ENCODE measurements at regions not wholly inside any gene's neighbourhood (a gene's known extent, or its start where the extent isn't known, plus 50 kb on each side); places are given as distances from the start of the nearest gene placed in this dataset.
"Not testable (repeated sequence)": the region's sequence is repeated elsewhere in the genome, so short reads cannot be mapped to it uniquely, and the experiment has no call there.

- DNase-seq (ENCODE audit: low spot score) = no peak
- no peak for ATAC-seq
Measured at GRCh38 chr11:38191101-38191500, 1593.1 kb upstream of the RAG2 start.

GRCh38 chr11:38182126-38182866 lies 1584.3 kb upstream of the RAG2 start:
- DNase-seq (ENCODE audit: low spot score) (no peak), ATAC-seq (no peak)

GRCh38 chr11:38176686-38177322 lies 1578.8 kb upstream of the RAG2 start:
- no peak for ATAC-seq
- no peak for DNase-seq (ENCODE audit: low spot score)

DNA sequence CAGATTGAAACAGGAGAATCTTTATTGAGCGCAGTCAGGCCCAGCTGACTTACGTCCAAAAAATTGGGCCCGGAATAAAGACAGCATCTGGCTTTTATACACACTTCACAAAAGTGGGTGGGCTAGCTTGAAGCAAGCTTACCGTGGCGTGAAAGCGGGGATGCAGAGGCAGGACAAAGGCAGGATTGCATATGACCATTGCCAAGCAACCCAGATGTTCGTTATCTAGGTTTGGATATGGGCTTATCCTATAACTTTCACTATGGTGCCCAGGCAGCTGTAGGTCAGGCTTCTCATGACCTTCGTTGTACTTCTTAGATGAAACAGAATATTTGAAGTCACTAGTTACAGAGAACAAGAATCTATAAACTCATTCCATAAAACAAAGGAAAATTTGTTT lies 1575.6 kb upstream of the RAG2 start:
- no peak for DNase-seq (ENCODE audit: low spot score)
- ATAC-seq = no peak

GRCh38 chr11:38169286-38169685 lies 1571.2 kb upstream of the RAG2 start:
- DNase-seq (ENCODE audit: low spot score) = no peak
- ATAC-seq = no peak

GRCh38 chr11:38163526-38163925 lies 1565.5 kb upstream of the RAG2 start:
- DNase-seq (ENCODE audit: low spot score) (no peak), ATAC-seq (no peak)

GRCh38 chr11:38160433-38160832 lies 1562.4 kb upstream of the RAG2 start:
- DNase-seq (ENCODE audit: low spot score) = no peak
- no peak for ATAC-seq

GRCh38 chr11:38159038-38159437 lies 1561.0 kb upstream of the RAG2 start:
- ATAC-seq (no peak), DNase-seq (ENCODE audit: low spot score) (no peak)

- ATAC-seq (no peak), DNase-seq (ENCODE audit: low spot score) (no peak)
Measured at GRCh38 chr11:38156495-38157146, 1558.6 kb upstream of the RAG2 start.

DNA sequence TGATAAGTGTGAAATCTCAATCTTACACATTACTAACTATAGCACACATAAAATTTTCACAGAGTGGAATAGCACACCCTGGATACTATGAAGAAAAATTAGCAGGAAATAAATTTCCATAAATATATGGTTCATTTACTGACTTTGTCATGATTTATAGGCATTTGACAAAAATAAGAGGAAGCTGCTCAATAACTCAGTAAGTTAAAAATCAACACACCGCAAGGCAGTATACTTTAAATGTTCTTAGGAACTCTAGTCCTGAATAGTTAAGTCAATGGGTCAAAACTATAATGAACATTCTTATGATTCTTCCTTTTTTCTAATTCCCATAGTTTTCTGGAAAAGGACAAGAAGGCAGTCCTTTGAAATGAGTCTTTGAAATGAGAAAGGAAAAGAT lies 1557.8 kb upstream of the RAG2 start:
- no peak for ATAC-seq
- DNase-seq (ENCODE audit: low spot score) = no peak

GRCh38 chr11:38153985-38154384 lies 1555.9 kb upstream of the RAG2 start:
- ATAC-seq = no peak
- no peak for DNase-seq (ENCODE audit: low spot score)

GRCh38 chr11:38143852-38144251 lies 1545.8 kb upstream of the RAG2 start:
- ATAC-seq = no peak

GRCh38 chr11:38138972-38139371 lies 1540.9 kb upstream of the RAG2 start:
- DNase-seq (ENCODE audit: low spot score) (no peak), ATAC-seq (no peak)

More at GRCh38 chr11:38143852-38144251, 1545.8 kb upstream of the RAG2 start:
- DNase-seq (ENCODE audit: low spot score) = no peak

DNA sequence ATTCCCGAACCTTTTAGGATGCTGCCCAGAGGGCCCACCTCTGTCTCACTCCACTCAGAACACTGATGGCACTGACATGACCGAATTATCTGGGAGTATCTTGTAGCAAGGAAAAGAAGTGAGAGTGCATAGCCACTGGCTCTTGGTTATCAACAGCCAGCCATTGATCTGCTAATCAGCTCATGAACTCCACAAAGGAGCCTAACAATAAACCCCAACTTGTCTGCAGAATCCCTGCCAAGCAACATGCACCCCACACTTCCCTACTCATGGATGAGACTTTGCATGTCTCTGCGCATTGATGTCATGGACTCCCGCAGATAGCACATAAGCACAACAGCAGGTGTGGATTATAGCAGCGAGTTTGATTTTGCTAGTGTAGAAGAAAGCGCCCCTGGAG lies 1538.9 kb upstream of the RAG2 start:
- DNase-seq (ENCODE audit: low spot score) = no peak
- no peak for ATAC-seq

DNA sequence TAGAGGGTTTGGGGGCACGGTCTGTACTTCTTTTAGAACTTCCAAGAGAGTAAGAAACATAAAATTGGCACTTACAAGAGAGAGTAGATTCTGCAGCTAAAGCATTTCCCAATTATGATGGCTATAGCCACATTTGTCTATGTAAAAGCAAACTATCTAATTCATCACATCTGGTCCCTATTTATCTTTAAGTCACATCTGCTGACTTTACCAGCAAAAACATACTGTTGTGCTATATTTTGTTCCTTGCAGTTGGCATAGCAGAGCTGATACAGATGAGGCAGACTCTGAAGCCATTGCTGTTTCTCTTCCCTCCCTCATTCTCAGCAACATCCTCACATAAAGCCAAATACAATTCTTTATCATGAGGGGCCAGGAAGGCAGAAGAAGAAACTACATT lies 1533.5 kb upstream of the RAG2 start:
- ATAC-seq = no peak
- no peak for DNase-seq (ENCODE audit: low spot score)

DNA sequence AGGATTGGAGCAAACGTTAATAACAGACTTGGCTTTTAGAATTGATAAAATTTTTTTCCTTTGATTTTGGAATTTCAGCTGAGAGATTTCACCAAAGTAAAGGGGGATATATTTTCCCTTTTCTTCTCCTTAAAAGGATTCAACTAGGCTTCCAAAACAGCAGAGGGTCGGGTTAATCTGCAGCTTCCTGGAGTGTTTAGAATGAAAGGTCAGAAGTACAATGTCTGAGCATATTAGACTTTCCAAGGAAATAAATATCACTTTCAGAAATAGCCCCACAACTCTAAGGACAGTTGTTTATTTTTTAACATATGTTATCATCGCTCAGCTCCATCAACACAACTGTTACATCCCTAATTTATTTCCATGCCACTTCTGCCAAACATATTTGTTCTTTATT lies 1532.9 kb upstream of the RAG2 start:
- ATAC-seq = no peak
- DNase-seq (ENCODE audit: low spot score) = no peak

- DNase-seq (ENCODE audit: low spot score) (no peak), ATAC-seq (no peak)
Measured at GRCh38 chr11:38130514-38130913, 1532.5 kb upstream of the RAG2 start.

DNA sequence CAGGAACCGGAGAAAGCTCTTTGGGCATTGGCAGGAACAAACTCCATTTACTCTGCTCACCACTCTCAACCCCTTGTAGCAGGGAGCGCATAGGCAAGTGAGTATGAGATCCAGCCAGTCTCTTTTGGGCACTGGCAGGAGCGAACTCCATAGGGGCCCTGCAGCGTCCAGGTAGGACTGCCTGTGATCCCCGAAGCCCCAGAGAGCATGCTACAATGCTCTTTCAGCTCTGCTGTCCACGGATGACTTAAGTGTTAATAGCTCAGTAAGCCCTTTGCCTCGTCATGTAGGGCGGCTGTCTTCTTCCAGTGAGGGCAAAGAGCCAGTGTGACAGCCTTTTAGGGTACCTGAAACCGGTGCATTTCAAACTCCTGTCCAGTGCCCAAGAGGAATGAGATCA lies 1525.6 kb upstream of the RAG2 start:
- no peak for ATAC-seq

GRCh38 chr11:38116616-38117015 lies 1518.6 kb upstream of the RAG2 start:
- not testable (repeated sequence) for ATAC-seq; DNase-seq (ENCODE audit: low spot score)

More for the DNA sequence above, 1525.6 kb upstream of the RAG2 start:
- no peak for DNase-seq (ENCODE audit: low spot score)

- not testable (repeated sequence) for ATAC-seq; DNase-seq (ENCODE audit: low spot score)
Measured at GRCh38 chr11:38115381-38115780, 1517.3 kb upstream of the RAG2 start.

DNA sequence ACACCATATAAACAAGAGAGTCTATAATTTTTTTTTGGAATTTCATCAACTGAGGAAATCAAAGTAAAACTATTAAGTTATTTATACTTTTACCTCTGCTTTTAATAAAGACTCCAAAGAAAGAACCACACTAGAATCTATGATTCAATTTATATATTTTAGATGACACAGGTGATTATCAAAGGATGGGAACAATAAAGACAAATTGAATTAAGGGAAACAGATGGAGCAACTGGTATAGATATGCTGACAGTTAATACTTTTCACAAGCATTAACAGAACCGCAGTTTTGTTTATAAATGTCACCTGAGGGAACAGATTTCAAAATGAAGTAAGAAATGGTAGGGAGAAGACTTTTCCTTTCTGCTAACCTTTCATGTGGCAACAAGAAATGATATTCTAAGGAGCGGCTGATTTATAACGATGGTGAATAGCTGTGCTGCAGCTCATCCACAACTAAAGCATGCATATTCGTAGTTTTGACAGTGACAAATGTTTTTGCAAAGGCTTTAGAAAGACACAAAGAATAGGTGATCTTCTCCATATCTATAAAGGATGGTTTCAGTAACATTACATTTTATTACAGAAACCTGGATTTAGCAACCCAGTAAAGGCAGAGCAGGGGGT lies 1502.9 kb upstream of the RAG2 start:
- no peak for DNase-seq (ENCODE audit: low spot score)
- ATAC-seq = no peak

DNA sequence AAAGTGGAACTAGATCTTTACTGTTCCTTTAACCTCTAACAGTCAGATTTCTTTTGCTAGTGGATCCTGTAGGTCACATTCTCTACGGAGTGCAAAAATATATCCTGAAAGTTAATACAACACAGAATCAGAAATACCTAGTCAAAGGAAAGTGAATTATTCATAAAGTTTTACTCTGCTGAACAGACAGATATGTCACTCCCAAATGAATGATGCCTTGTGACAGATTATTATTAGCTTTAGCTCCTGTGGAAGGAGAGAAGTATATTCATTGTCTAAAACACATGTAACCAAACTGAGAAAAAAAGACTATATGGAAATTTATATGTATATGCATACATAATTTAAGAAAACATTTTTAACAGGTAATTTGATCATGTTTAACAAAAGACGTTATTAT lies 1497.2 kb upstream of the RAG2 start:
- ATAC-seq (no peak), DNase-seq (ENCODE audit: low spot score) (no peak)
